Mucosa of descending colon (tissue), 3 donors: ENCODE measurements at regions not wholly inside any gene's neighbourhood (a gene's known extent, or its start where the extent isn't known, plus 50 kb on each side); places are given as distances from the start of the nearest gene placed in this dataset.

Experiments used
- ATAC-seq: fragments of 200-7000 bp; cut with Tn5 transposase; one replicate; pipeline ENCODE4 v1.9.1; 2020; ENCODE audit warnings: mild to moderate bottlenecking, moderate library complexity
- DNase-seq, 3 donors: peaks; one replicate each; pipeline ENCODE4 v3.0.0-alpha.2; 2020
- H3K36me3 ChIP-seq: fragments of 200-600 bp; one replicate; pipeline ENCODE4 v1.8.0; 2021; ENCODE audit warnings: low read depth, mild to moderate bottlenecking
- H3K4me1 ChIP-seq: fragments of 200-600 bp; one replicate; pipeline ENCODE4 v1.8.0; 2021; ENCODE audit warnings: low read depth, mild to moderate bottlenecking
- H3K4me3 ChIP-seq: fragments of 200-600 bp; one replicate; pipeline ENCODE4 v1.8.0; 2021; ENCODE audit warnings: mild to moderate bottlenecking
- H3K9me3 ChIP-seq: fragments of 200-600 bp; one replicate; pipeline ENCODE4 v1.8.0; 2021; ENCODE audit warnings: mild to moderate bottlenecking
- intact Hi-C, 2 donors: fragments of 100-400 bp; cut with DNase I in 1 of 2; cut with micrococcal nuclease in 1 of 2; formaldehyde crosslinking; loops; one replicate each; pipeline versions ENCODE4 v1.11.0 to v1.11.1; 2022; cut with DNase I, micrococcal nuclease
- TF ChIP-seq, protein P1 (sequence below): fragments of 200-600 bp; IDR thresholded peaks from one replicate; pipeline ENCODE4 v1.8.0; 2022; ENCODE audit warnings: antibody characterized with exemption, mild to moderate bottlenecking
- donor health status: DM: no; HTN: no; CAD: no; lungs with moderate emphysema.
- donor health status: DM: no; HTN: no; CAD: no.
- donor health status: DM: no; HTN: yes; CAD: no.

DNA sequence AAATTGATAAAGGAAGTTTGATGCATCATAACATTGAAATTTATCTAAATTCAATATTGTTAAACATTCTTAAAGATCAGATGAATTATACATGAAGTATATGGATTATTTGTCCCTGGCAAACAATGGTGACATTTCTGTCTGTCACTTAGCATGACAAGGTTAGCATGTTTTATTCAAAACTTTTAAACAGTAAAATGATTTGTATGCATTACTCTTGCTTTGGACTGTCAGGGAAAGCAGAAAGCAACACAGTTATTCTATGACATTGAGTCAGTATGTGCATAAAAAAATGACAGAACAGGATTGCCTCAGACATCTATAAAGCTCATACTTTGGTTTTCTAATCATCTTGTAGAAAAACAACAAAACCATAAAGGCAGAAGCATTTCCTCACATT is 193.7 kb downstream of the IZUMO3 start:
- no peak for ATAC-seq

DNA sequence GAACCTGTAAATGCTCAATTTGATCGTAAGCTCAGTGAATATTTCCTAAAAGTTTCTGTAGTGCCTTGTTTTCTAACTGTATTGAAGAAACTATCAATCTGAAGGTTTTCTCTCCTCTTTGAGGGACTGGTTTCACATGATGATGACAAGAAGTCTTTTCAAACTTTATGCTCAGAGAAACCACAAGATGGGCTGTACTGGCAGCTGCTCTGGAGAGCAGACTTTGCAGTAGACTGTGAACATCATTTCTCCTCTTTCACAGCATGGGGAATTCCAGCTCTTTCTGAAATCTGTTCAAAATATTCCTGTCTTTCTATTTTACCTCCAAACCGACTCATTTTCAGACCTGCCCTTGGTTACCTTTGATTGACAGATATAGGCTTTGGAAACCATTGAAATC is 194.4 kb downstream of the IZUMO3 start:
- Histone ChIP-seq H3K4me1 (no peaks in the 10 kb centered on the region), H3K9me3 (peaks cover 2% of the 10 kb centered on the region), H3K4me3 (no peak overlapping the region), H3K36me3 (no peaks in the 10 kb centered on the region)
- intact Hi-C loops, result no loop called here
- ATAC-seq (no peak), DNase-seq (no peak)
- TF ChIP-seq, protein P1, sequence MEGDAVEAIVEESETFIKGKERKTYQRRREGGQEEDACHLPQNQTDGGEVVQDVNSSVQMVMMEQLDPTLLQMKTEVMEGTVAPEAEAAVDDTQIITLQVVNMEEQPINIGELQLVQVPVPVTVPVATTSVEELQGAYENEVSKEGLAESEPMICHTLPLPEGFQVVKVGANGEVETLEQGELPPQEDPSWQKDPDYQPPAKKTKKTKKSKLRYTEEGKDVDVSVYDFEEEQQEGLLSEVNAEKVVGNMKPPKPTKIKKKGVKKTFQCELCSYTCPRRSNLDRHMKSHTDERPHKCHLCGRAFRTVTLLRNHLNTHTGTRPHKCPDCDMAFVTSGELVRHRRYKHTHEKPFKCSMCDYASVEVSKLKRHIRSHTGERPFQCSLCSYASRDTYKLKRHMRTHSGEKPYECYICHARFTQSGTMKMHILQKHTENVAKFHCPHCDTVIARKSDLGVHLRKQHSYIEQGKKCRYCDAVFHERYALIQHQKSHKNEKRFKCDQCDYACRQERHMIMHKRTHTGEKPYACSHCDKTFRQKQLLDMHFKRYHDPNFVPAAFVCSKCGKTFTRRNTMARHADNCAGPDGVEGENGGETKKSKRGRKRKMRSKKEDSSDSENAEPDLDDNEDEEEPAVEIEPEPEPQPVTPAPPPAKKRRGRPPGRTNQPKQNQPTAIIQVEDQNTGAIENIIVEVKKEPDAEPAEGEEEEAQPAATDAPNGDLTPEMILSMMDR, result no peak

More for the DNA sequence above, 193.7 kb downstream of the IZUMO3 start:
- Histone ChIP-seq H3K4me1 (no peaks in the 10 kb centered on the region), H3K9me3 (peaks cover 4% of the 10 kb centered on the region), H3K4me3 (no peak overlapping the region), H3K36me3 (no peaks in the 10 kb centered on the region)
- TF ChIP-seq, protein P1, result no peak
- no peak for DNase-seq
- intact Hi-C loops, result no loop called here

DNA sequence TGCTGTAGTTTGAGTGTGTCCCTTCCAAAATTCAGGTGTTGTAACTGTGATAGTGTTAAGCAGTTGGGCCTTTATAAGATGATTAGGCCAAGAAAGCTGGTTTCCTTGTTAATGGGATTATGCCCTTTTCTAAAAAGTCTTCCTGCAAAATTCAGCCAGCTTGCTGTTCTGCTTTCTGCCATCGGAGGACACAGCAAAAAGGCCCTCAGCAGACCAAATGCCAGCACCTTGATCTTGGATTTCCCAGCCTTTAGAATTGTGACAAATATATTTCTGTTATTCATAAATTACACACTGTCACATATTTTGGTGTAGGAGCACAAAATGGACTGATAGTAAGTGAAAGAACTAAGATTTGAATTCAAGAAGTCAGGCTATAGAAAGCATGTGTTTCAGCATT is 203.2 kb downstream of the IZUMO3 start:
- no peaks in the 10 kb centered on the region for H3K9me3 ChIP-seq
- H3K36me3 ChIP-seq, result no peaks in the 10 kb centered on the region
- no peak overlapping the region for H3K4me3 ChIP-seq
- TF ChIP-seq, protein P1, result no peak
- DNase-seq, result no peak
- intact Hi-C loops, result loop anchor here in 1 of 2 donors (10.0 kb wide), 1 partner anchor 92 kb away; no protein-coding TSS in a partner anchor
- no peak for ATAC-seq
- H3K4me1 ChIP-seq, result no peaks in the 10 kb centered on the region

DNA sequence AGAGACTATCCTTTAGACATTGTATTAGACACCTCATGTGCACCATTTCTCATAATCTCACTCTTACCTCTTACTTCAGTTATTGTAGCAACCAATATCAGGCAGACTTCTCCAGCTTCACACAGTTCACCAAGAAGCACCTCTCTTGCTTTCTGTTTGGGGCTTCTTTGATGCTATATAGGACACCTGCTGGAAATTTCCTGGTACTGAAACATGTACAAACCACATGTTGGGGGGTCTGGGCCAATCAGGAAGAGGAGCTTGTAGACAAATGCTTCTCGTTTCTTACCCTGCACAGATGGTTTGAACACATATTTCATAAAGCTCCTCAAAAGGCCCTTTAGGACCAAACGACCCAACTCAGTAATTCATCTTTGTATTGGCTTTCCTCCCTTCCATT is 212.1 kb downstream of the IZUMO3 start:
- intact Hi-C loops, result loop anchor here in 1 of 2 donors (10.0 kb wide), 1 partner anchor 51 kb away; no protein-coding TSS in a partner anchor
- no peaks in the 10 kb centered on the region for H3K9me3 ChIP-seq
- H3K36me3 ChIP-seq, result no peaks in the 10 kb centered on the region
- no peak overlapping the region for H3K4me3 ChIP-seq
- H3K4me1 ChIP-seq, result no peaks in the 10 kb centered on the region
- DNase-seq, result no peak
- TF ChIP-seq, protein P1, result no peak
- no peak for ATAC-seq

DNA sequence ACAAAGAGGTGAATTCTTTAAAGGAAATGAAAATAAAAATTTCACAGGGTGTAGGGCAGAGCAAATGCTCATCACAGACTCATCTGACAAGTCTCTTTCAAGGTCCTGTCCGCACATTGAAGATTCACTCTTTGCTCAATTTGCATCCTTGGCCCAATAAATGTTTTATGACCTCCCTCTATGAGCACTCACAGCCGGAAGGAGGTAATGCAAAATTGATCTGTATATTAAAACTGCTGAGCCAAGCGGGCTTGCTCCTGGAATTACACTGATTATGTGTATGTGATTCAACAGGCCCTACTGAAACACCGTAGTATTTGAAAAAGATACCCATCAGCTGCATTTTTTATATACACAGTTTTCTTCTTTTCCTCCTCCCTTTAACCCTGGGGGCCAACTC is 246.8 kb downstream of the IZUMO3 start:
- TF ChIP-seq, protein P1, result no peak
- no peak for DNase-seq
- ATAC-seq, result no peak
- Histone ChIP-seq H3K36me3 (no peaks in the 10 kb centered on the region), H3K4me1 (no peaks in the 10 kb centered on the region), H3K4me3 (no peak overlapping the region), H3K9me3 (no peaks in the 10 kb centered on the region)
- intact Hi-C loops, result no loop called here

DNA sequence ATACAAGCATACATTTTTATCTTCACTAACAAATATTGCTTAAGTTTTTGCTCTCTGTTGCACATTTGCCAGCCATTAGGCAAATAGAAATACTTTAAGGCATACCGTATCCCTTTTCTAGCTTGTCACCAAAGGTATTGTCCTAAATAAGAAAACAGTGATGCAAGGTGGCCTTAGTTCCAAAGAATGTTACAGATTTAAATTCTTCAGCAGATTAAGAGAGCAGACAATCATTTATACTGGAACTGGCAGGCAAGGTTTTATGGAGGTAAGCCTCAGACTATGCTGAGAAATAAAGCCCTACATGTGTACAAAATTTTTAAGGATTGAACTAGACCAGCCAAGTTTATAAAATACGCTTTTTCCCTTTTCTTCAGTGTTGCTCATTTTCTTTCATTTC is 247.8 kb downstream of the IZUMO3 start:
- no peaks in the 10 kb centered on the region for H3K36me3 ChIP-seq
- no peaks in the 10 kb centered on the region for H3K9me3 ChIP-seq
- H3K4me3 ChIP-seq, result no peak overlapping the region
- ATAC-seq, result no peak
- intact Hi-C loops, result no loop called here
- H3K4me1 ChIP-seq, result no peaks in the 10 kb centered on the region
- TF ChIP-seq, protein P1, result no peak
- DNase-seq, result no peak
